ENCODE measurements at regions not wholly inside any gene's neighbourhood (a gene's known extent, or its start where the extent isn't known, plus 50 kb on each side); places are given as distances from the start of the nearest gene placed in this dataset.

GRCh38 chr17:71085238-71086033 is 916.1 kb downstream of the KCNJ2 start:
- Histone ChIP-seq H3K27me3 (ENCODE audit: insufficient read depth, low read length) (no peaks in the 10 kb centered on the region), H3K4me3 (ENCODE audit: low read depth, low read length, poor library complexity, severe bottlenecking) (no peak overlapping the region), H3K4me2 (ENCODE audit: low read length) (no peak overlapping the region), H3K9me3 (ENCODE audit: low read length) (no peaks in the 10 kb centered on the region), H3K4me1 (ENCODE audit: insufficient read depth, low read length, severe bottlenecking) (no peaks in the 10 kb centered on the region), H3K36me3 (ENCODE audit: insufficient read depth, low read length) (no peaks in the 10 kb centered on the region), H3K27ac (ENCODE audit: low read depth, low read length, poor library complexity, severe bottlenecking) (no peak overlapping the region), H2AFZ (ENCODE audit: low read length) (no peak overlapping the region), H3F3A (ENCODE audit: insufficient read depth, low read length) (no peaks in the 10 kb centered on the region), H3K79me2 (ENCODE audit: insufficient read depth, low read length) (no peaks in the 10 kb centered on the region), H4K20me1 (ENCODE audit: insufficient read depth, low read length) (no peaks in the 10 kb centered on the region), H3K9ac (ENCODE audit: low read length) (no peak overlapping the region), H3K9me2 (ENCODE audit: low read depth, low read length) (no peaks in the 10 kb centered on the region)
- TF ChIP-seq EZH2 (IDR thresholded peaks at IDR 0.05; ENCODE audit: borderline replicate concordance, low read length) (no peak), CTCF (IDR thresholded peaks at IDR 0.05; ENCODE audit: low read length) (peak; percentile 62)

GRCh38 chr17:71089431-71089830 is 920.1 kb downstream of the KCNJ2 start:
- H3K4me2 ChIP-seq (ENCODE audit: low read length), result no peak overlapping the region
- H3K4me3 ChIP-seq (ENCODE audit: low read depth, low read length, poor library complexity, severe bottlenecking), result no peak overlapping the region
- H3F3A ChIP-seq (ENCODE audit: insufficient read depth, low read length), result no peaks in the 10 kb centered on the region
- H3K9ac ChIP-seq (ENCODE audit: low read length), result no peak overlapping the region
- H2AFZ ChIP-seq (ENCODE audit: low read length), result no peak overlapping the region
- H3K27ac ChIP-seq (ENCODE audit: low read depth, low read length, poor library complexity, severe bottlenecking), result no peak overlapping the region
- no peaks in the 10 kb centered on the region for H3K79me2 ChIP-seq (ENCODE audit: insufficient read depth, low read length)
- H3K36me3 ChIP-seq (ENCODE audit: insufficient read depth, low read length), result no peaks in the 10 kb centered on the region
- no peaks in the 10 kb centered on the region for H3K9me2 ChIP-seq (ENCODE audit: low read depth, low read length)
- no peaks in the 10 kb centered on the region for H4K20me1 ChIP-seq (ENCODE audit: insufficient read depth, low read length)
- no peaks in the 10 kb centered on the region for H3K4me1 ChIP-seq (ENCODE audit: insufficient read depth, low read length, severe bottlenecking)
- no peaks in the 10 kb centered on the region for H3K27me3 ChIP-seq (ENCODE audit: insufficient read depth, low read length)
- H3K9me3 ChIP-seq (ENCODE audit: low read length), result no peaks in the 10 kb centered on the region
- no peak for TF ChIP-seq EZH2 (IDR thresholded peaks at IDR 0.05; ENCODE audit: borderline replicate concordance, low read length)
- TF ChIP-seq CTCF (IDR thresholded peaks at IDR 0.05; ENCODE audit: low read length), result no peak

GRCh38 chr17:71098071-71098470 is 928.7 kb downstream of the KCNJ2 start:
- no peaks in the 10 kb centered on the region for H3K9me3 ChIP-seq (ENCODE audit: low read length)
- H3K79me2 ChIP-seq (ENCODE audit: insufficient read depth, low read length), result no peaks in the 10 kb centered on the region
- no peaks in the 10 kb centered on the region for H3K9me2 ChIP-seq (ENCODE audit: low read depth, low read length)
- no peaks in the 10 kb centered on the region for H4K20me1 ChIP-seq (ENCODE audit: insufficient read depth, low read length)
- no peak overlapping the region for H3K4me3 ChIP-seq (ENCODE audit: low read depth, low read length, poor library complexity, severe bottlenecking)
- no peaks in the 10 kb centered on the region for H3K36me3 ChIP-seq (ENCODE audit: insufficient read depth, low read length)
- no peak overlapping the region for H3K4me2 ChIP-seq (ENCODE audit: low read length)
- no peaks in the 10 kb centered on the region for H3F3A ChIP-seq (ENCODE audit: insufficient read depth, low read length)
- no peak overlapping the region for H3K9ac ChIP-seq (ENCODE audit: low read length)
- TF ChIP-seq EZH2 (IDR thresholded peaks at IDR 0.05; ENCODE audit: borderline replicate concordance, low read length) (no peak), CTCF (IDR thresholded peaks at IDR 0.05; ENCODE audit: low read length) (no peak)
- no peaks in the 10 kb centered on the region for H3K4me1 ChIP-seq (ENCODE audit: insufficient read depth, low read length, severe bottlenecking)
- H3K27ac ChIP-seq (ENCODE audit: low read depth, low read length, poor library complexity, severe bottlenecking), result no peak overlapping the region
- H2AFZ ChIP-seq (ENCODE audit: low read length), result no peak overlapping the region
- H3K27me3 ChIP-seq (ENCODE audit: insufficient read depth, low read length), result no peaks in the 10 kb centered on the region

All from OCI-LY1 (cell line).